Hepatocyte (in vitro differentiated cells): ENCODE measurements at regions not wholly inside any gene's neighbourhood (a gene's known extent, or its start where the extent isn't known, plus 50 kb on each side); places are given as distances from the start of the nearest gene placed in this dataset.

Source experiments
- EZH2 ChIP-seq: fragments of 200-600 bp; sonication (generic); IDR thresholded peaks from 2 replicates; pipeline ENCODE4 v1.6.1; 2016; ENCODE audit warnings: antibody characterized with exemption, mild to moderate bottlenecking, borderline replicate concordance
- TF ChIP-seq, protein P1 (sequence below): fragments of 200-600 bp; sonication (generic); IDR thresholded peaks from 2 replicates; pipeline ENCODE4 v1.5.1; 2016; ENCODE audit warnings: antibody characterized with exemption, mild to moderate bottlenecking; ENCODE audit not compliant: poor library complexity

DNA sequence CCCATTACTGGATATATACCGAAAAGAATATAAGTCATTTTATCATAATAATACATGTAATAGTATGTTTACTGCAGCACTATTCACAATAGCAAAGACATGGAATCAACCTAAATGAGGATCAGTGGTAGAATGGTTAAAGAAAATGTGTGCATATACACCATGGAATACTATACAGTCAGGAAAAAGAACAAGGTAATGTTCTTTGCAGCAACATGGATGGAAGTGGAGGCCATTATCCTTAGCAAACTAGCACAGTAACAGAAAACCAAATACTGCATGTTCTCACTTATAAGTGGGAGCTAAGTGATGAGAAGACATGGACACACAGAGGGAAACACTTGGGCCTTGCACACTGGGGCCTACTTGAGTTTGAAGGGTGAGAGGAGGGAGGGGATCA lies 207.4 kb upstream of the APOOL start:
- TF ChIP-seq EZH2, result no peak
- TF ChIP-seq, protein P1, sequence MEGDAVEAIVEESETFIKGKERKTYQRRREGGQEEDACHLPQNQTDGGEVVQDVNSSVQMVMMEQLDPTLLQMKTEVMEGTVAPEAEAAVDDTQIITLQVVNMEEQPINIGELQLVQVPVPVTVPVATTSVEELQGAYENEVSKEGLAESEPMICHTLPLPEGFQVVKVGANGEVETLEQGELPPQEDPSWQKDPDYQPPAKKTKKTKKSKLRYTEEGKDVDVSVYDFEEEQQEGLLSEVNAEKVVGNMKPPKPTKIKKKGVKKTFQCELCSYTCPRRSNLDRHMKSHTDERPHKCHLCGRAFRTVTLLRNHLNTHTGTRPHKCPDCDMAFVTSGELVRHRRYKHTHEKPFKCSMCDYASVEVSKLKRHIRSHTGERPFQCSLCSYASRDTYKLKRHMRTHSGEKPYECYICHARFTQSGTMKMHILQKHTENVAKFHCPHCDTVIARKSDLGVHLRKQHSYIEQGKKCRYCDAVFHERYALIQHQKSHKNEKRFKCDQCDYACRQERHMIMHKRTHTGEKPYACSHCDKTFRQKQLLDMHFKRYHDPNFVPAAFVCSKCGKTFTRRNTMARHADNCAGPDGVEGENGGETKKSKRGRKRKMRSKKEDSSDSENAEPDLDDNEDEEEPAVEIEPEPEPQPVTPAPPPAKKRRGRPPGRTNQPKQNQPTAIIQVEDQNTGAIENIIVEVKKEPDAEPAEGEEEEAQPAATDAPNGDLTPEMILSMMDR, result no peak
